ENCODE measurements at regions not wholly inside any gene's neighbourhood (a gene's known extent, or its start where the extent isn't known, plus 50 kb on each side); places are given as distances from the start of the nearest gene placed in this dataset.

- TF ChIP-seq, protein P1, sequence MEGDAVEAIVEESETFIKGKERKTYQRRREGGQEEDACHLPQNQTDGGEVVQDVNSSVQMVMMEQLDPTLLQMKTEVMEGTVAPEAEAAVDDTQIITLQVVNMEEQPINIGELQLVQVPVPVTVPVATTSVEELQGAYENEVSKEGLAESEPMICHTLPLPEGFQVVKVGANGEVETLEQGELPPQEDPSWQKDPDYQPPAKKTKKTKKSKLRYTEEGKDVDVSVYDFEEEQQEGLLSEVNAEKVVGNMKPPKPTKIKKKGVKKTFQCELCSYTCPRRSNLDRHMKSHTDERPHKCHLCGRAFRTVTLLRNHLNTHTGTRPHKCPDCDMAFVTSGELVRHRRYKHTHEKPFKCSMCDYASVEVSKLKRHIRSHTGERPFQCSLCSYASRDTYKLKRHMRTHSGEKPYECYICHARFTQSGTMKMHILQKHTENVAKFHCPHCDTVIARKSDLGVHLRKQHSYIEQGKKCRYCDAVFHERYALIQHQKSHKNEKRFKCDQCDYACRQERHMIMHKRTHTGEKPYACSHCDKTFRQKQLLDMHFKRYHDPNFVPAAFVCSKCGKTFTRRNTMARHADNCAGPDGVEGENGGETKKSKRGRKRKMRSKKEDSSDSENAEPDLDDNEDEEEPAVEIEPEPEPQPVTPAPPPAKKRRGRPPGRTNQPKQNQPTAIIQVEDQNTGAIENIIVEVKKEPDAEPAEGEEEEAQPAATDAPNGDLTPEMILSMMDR (IDR thresholded peaks at IDR 0.05) = no peak
- TF ChIP-seq POLR2A (IDR thresholded peaks at IDR 0.05) = no peak
Measured at GRCh38 chr2:200247494-200247893, 59.0 kb upstream of the SPATS2L start.
